ACC112 (cell line): ENCODE measurements at regions not wholly inside any gene's neighbourhood (a gene's known extent, or its start where the extent isn't known, plus 50 kb on each side); places are given as distances from the start of the nearest gene placed in this dataset.
"Not testable (repeated sequence)": the region's sequence is repeated elsewhere in the genome, so short reads cannot be mapped to it uniquely, and the experiment has no call there.

Experiments
- H2AFZ ChIP-seq: fragments of 200-600 bp; sonication (generic); one replicate; pipeline ENCODE4 v1.6.0; 2017; ENCODE audit warnings: antibody characterized with exemption, low read length; ENCODE audit not compliant: unreplicated experiment
- H3K27ac ChIP-seq: fragments of 200-600 bp; sonication (generic); 2 replicates; pipeline ENCODE4 v1.5.1; 2014; ENCODE audit warnings: low read depth, mild to moderate bottlenecking, antibody characterized with exemption, low read length, moderate library complexity
- H3K27me3 ChIP-seq: fragments of 200-600 bp; sonication (generic); 2 replicates; pipeline ENCODE4 v1.6.1; 2014; ENCODE audit warnings: mild to moderate bottlenecking, antibody characterized with exemption, low read length, moderate library complexity, mixed read lengths; ENCODE audit not compliant: insufficient read depth
- H3K36me3 ChIP-seq: fragments of 200-600 bp; sonication (generic); 2 replicates; pipeline ENCODE4 v1.6.1; 2016; ENCODE audit warnings: mild to moderate bottlenecking, antibody characterized with exemption, low read length, moderate library complexity, mixed read lengths; ENCODE audit not compliant: insufficient read depth
- H3K4me1 ChIP-seq: fragments of 200-600 bp; sonication (generic); one replicate; pipeline ENCODE4 v1.6.1; 2016; ENCODE audit warnings: low read length, mixed read lengths; ENCODE audit not compliant: insufficient read depth, unreplicated experiment, control insufficient read depth
- H3K4me3 ChIP-seq: fragments of 200-600 bp; sonication (generic); 2 replicates; pipeline ENCODE4 v1.5.1; 2014; ENCODE audit warnings: mild to moderate bottlenecking, low read depth, low read length
- H3K79me2 ChIP-seq: fragments of 200-600 bp; sonication (generic); one replicate; pipeline ENCODE4 v1.6.0; 2016; ENCODE audit warnings: low read length; ENCODE audit not compliant: control insufficient read depth, unreplicated experiment, insufficient read depth

DNA sequence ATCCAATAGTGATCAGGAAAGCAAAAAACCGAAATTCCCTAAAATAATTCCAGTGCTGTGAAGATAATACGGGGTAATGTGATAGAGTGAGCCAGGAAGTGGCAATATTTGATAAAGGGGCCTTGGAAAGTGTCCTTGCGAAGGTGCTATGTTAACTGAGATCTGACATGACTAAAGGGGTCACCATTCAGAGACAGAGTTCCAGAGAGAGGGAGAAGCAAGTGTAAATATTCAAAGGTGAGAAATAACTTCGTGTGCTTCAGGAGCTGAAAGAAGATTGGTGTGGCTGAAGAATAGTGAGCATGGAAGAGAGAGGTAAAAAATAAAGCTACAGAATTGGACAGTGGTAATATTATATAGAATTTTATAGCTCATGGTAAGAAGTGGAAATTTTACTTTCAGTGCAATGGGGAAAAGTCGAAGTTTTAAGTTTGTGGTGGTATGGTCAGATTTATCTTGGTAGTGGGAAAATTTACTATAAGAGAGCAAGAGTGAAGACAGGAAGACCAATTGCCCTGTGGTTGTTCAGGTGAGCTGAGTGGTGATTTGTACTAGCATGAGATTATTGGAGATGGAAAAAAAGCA, 164.5 kb downstream of the JRKL start:
- no peak overlapping the region for H3K4me3 ChIP-seq
- H3K36me3 ChIP-seq: no peaks in the 10 kb centered on the region
- H3K27me3 ChIP-seq: peaks cover 20% of the 10 kb centered on the region
- H3K27ac ChIP-seq: no peak overlapping the region
- no peak overlapping the region for H2AFZ ChIP-seq
- no peaks in the 10 kb centered on the region for H3K4me1 ChIP-seq
- H3K79me2 ChIP-seq: no peaks in the 10 kb centered on the region

DNA sequence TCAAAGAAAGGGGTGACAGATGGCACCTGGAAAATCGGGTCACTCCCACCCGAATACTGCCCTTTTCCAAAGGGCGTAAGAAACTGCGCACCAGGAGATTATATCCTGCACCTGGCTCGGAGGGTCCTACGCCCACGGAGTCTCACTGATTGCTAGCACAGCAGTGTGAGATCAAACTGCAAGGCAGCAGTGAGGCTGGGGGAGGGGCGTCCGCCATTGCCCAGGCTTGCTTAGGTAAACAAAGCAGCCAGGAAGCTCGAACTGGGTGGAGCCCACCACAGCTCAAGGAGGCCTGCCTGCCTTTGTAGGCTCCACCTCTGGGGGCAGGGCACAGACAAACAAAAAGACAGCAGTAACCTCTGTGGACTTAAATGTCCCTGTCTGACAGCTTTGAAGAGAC, 166.0 kb downstream of the JRKL start:
- not testable (repeated sequence) for H3K4me3 ChIP-seq, H3K79me2 ChIP-seq, H2AFZ ChIP-seq, H3K4me1 ChIP-seq, H3K36me3 ChIP-seq, H3K27ac ChIP-seq
- H3K27me3 ChIP-seq: peaks cover 20% of the 10 kb centered on the region

DNA sequence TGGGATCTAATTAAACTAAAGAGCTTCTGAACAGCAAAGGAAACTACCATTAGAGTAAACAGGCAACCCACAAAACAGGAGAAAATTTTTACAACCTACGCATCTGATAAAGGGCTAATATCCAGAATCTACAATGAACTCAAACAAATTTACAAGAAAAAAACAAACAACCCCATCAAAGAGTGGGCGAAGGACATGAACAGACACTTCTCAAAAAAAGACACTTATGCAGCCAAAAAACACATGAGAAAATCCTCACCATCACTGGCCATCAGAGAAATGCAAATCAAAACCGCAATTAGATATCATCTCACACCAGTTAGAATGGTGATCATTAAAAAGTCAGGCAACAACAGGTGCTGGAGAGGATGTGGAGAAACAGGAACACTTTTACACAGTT, 170.9 kb downstream of the JRKL start:
- H3K4me1 ChIP-seq, H3K27me3 ChIP-seq, H3K4me3 ChIP-seq, H3K27ac ChIP-seq, H3K36me3 ChIP-seq, H3K79me2 ChIP-seq, H2AFZ ChIP-seq: not testable (repeated sequence)

DNA sequence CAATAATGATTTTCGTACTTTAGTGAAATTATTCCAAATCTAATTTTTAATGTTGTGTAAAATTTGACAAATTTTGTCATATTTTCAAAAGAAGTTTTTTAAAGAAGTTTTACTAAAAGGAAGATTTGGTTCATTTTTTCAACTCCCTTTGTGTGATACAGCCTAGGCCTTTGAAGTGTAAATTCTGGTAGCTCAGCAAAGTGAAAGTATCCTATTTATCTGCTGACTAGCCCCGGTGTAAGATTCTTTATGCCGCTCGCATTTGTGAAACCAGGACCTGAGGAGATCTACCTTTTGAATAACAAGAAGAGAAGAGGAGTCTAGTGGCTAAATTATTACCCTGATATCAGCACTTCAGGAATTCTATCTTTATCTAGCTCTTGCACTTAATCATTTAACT, 177.4 kb downstream of the JRKL start:
- Histone ChIP-seq H3K4me3 (peak overlapping the region; percentile 48), H3K79me2 (no peaks in the 10 kb centered on the region), H3K4me1 (peaks cover 6% of the 10 kb centered on the region), H2AFZ (peak overlapping the region; percentile 54), H3K36me3 (no peaks in the 10 kb centered on the region), H3K27ac (no peak overlapping the region), H3K27me3 (no peaks in the 10 kb centered on the region)

DNA sequence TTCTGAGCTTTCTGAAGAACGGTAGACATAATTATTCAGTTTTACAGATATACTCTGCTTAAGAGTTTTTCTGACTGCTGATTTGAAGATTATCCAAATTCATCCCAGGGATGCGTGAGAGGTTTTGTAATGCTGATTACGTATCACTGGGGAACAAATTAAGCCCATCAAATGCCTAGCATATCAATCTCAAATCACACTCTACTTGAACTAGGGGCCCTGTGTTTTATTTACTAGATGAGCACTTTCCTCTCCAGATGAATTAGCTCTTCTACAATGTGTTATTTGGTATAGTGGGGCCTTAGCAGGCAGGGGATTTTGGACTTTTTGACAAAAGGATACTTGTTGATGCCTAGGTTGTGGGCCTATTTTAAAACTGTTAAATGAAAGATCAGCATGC, 177.9 kb downstream of the JRKL start:
- Histone ChIP-seq H3K4me3 (peak overlapping the region; percentile 48), H3K36me3 (no peaks in the 10 kb centered on the region), H3K27ac (no peak overlapping the region), H2AFZ (peak overlapping the region; percentile 54), H3K4me1 (peaks cover 6% of the 10 kb centered on the region), H3K27me3 (no peaks in the 10 kb centered on the region), H3K79me2 (no peaks in the 10 kb centered on the region)

DNA sequence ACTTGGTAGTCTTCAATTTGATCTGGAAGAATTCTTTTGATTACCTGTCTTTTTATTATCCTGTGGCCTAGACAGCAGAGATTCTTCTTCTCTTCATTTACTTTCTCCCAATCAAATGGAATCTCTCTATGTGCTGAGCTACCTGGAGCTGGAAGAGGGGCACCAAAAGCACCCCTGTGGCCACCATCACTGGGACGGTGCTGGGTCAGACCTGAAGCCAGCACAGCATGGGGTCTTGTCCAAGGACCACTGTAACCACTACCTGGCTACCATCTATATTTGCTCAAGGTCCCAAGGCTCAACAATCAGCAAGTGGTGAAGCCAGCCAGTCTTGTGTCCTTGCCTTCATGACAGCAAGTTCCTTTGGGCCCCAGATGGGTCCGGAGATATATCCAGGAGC, 186.6 kb downstream of the JRKL start:
- Histone ChIP-seq H3K36me3 (no peaks in the 10 kb centered on the region), H3K4me3 (no peak overlapping the region), H3K27ac (no peak overlapping the region), H3K27me3 (peaks cover 12% of the 10 kb centered on the region), H3K4me1 (no peaks in the 10 kb centered on the region), H2AFZ (no peak overlapping the region), H3K79me2 (no peaks in the 10 kb centered on the region)

DNA sequence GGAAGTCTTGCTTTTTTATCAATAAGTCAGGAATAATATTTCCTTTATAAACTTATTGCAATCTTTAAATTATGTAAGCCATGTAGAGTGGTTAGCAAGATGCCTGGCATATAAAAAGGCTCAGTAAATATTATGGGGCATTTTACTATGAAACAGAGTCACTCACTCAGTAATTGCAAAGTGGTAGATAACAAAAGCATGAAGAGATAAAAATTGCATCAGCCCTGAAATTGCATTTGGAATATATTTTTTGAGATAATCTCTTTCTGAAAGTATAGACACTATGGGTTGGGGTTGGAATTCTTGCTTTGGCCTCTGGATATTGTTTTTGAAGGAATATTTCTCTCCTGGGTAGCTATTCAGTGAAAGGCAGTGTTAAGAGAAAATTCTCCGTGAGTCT, 188.6 kb downstream of the JRKL start:
- Histone ChIP-seq H3K36me3 (no peaks in the 10 kb centered on the region), H3K79me2 (no peaks in the 10 kb centered on the region), H3K4me3 (no peak overlapping the region), H3K27me3 (peaks cover 18% of the 10 kb centered on the region), H2AFZ (no peak overlapping the region), H3K4me1 (no peaks in the 10 kb centered on the region), H3K27ac (no peak overlapping the region)

DNA sequence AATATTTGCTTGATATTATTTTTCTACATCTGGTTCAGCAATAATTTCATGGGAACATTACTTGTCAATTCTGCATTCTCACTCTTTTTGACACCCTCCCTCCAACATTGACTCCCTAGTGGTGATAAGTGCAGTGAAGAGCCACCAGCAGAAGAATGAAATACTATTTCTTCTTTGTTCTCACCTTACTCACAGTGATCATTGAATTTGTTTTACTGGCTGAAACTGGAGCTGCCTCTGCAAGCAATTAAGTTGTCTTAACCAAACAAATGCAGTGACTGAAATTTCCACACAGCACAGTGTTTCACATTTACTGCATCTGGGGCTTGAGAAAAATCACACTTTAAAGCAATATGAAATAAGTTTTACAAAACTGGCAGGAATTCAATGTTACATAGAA, 189.8 kb downstream of the JRKL start:
- Histone ChIP-seq H3K27ac (no peak overlapping the region), H2AFZ (no peak overlapping the region), H3K4me3 (no peak overlapping the region)

DNA sequence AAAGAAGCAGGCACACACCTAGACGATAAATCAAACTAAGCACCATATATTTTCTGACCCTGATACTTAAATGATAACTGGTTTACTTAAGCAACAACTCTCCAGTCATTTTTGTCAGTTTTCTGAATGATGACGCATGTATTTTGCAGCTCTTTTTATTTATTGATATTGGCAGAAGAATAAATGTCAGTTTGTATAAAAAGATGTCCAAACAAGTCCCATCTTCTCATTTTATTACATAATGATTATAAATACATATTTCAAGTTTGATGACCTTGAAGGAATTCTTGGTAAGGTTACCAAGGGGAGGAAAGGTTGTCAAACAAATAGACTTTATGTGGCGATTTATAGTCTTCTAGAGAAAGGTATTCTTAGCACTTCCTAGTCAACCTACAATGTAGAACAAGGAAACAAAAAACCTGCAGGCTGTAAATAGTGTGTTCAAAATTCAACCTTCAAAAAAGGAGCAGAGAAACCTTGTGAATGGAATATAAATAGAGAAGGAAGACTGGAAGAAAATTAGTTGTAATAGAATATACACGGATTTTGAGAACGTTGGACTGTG, 190.7 kb downstream of the JRKL start:
- Histone ChIP-seq H3K36me3 (no peaks in the 10 kb centered on the region), H3K27ac (no peak overlapping the region), H3K79me2 (no peaks in the 10 kb centered on the region), H3K4me3 (no peak overlapping the region), H3K4me1 (no peaks in the 10 kb centered on the region), H2AFZ (no peak overlapping the region), H3K27me3 (peaks cover 18% of the 10 kb centered on the region)

More for the DNA sequence above, 189.8 kb downstream of the JRKL start:
- Histone ChIP-seq H3K4me1 (no peaks in the 10 kb centered on the region), H3K27me3 (peaks cover 18% of the 10 kb centered on the region), H3K79me2 (no peaks in the 10 kb centered on the region), H3K36me3 (no peaks in the 10 kb centered on the region)

DNA sequence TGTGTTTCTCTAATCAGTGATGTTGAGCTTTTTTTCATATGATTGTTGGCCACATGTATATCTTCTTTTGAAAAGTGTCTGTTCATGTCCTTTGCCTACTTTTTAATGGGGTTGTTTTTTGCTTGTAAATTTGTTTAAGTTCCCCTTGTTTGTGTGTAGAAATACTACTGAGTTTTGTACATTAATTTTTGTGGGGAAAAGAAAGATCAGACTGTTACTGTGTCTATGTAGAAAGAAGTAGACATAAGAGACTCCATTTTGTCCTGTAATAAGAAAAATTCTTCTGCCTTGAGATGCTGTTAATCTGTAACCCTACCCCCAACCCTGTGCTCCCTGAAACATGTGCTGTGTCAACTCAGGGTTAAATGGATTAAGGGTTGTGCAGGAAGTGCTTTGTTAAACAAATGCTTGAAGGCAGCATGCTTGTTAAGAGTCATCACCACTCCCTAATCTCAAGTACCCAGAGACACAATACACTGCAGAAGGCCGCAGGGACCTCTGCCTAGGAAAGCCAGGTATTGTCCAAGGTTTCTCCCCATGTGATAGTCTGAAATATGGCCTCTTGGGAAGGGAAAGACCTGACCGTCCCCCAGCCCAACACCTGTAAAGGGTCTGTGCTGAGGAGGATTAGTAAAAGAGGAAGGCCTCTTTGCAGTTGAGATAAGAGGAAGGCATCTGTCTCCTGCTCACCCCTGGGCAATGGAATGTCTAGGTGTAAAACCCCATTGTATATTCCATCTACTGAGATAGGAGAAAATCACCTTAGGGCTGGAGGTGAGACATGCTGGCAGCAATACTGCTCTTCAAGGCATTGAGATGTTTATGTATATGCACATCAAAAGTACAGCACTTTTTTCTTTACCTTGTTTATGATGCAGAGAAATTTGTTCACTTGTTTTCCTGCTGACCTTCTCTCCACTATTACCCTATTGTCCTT, 196.4 kb downstream of the JRKL start:
- H3K79me2 ChIP-seq, H3K27me3 ChIP-seq, H3K4me3 ChIP-seq, H3K4me1 ChIP-seq, H2AFZ ChIP-seq, H3K36me3 ChIP-seq, H3K27ac ChIP-seq: not testable (repeated sequence)

DNA sequence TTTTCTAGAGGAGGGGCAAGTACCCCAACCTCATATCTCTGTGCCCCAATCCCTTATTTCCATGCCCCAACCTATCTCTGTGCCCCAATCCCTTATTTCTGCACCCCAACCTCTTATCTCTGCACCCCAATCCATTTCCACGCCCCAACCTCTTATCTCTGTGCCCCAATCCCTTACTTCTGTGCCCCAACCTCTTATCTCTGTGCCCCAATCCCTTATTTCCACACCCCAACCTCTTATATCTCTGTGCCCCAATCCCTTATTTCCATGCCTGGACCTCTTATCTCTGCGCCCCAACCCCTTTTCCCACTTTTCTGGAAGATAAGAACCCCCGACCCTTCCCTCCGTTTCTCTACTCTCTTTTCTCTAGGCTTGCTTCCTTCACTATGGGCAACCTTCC, 199.0 kb downstream of the JRKL start:
- not testable (repeated sequence) for H3K27me3 ChIP-seq, H2AFZ ChIP-seq, H3K79me2 ChIP-seq, H3K4me3 ChIP-seq, H3K4me1 ChIP-seq, H3K27ac ChIP-seq, H3K36me3 ChIP-seq
